ENCODE measurements at regions not wholly inside any gene's neighbourhood (a gene's known extent, or its start where the extent isn't known, plus 50 kb on each side); places are given as distances from the start of the nearest gene placed in this dataset.

GRCh38 chr3:30166535-30166934, 439.9 kb upstream of the TGFBR2 start:
- dilution Hi-C loops (cut with HindIII; ENCODE audit: low sequenced_read_pairs, unreplicated experiment) = no loop called here
- ChIA-PET POLR2A (ENCODE audit: unreplicated experiment) (no interaction called here), CTCF (interaction anchor here (1.6 kb wide), 1 partner anchor 8 kb away, joined by 7 read pairs; no protein-coding TSS in a partner anchor)
- in situ Hi-C loops (cut with MboI; ENCODE audit: low sequenced_read_pairs) = no loop called here
- Histone ChIP-seq H3K9me1 (ENCODE audit: insufficient read depth, low read length) (no peaks in the 10 kb centered on the region), H3K23ac (ENCODE audit: low read depth, low read length) (no peak overlapping the region), H2AK5ac (ENCODE audit: low read depth, low read length) (no peak overlapping the region), H3K4me1 (ENCODE audit: control insufficient read depth, insufficient read depth, low read length) (peaks cover 1% of the 10 kb centered on the region; the same call in 1 of the 2 replicates), H3K79me1 (ENCODE audit: low read depth in 1 of 2, low read length in 2 of 2) (no peaks in the 10 kb centered on the region), H2BK20ac (ENCODE audit: low read depth, low read length) (no peak overlapping the region), H3K27ac (ENCODE audit: insufficient read depth, low read length) (no peak overlapping the region), H2AFZ (replicated peaks; ENCODE audit: low read length, poor library complexity) (no peak overlapping the region), H3K4me2 (ENCODE audit: low read depth, low read length) (no peak overlapping the region), H3K4me3 (ENCODE audit: insufficient read depth, low read depth, low read length) (no peak overlapping the region), H3K27me3 (ENCODE audit: control insufficient read depth, insufficient read depth, low read length) (no peaks in the 10 kb centered on the region), H3K14ac (replicated peaks; ENCODE audit: low read depth, low read length) (no peak overlapping the region), H2AK9ac (replicated peaks; ENCODE audit: low read depth, low read length, poor library complexity) (no peak overlapping the region), H3K9me3 (ENCODE audit: control insufficient read depth, insufficient read depth, low read length) (no peaks in the 10 kb centered on the region), H3K9ac (ENCODE audit: low read depth, low read length) (no peak overlapping the region), H3K4ac (ENCODE audit: low read depth, low read length) (no peak overlapping the region), H4K8ac (ENCODE audit: low read depth in 2 of 2, low read length in 2 of 2) (no peak overlapping the region), H2BK5ac (ENCODE audit: low read depth, low read length, poor library complexity, severe bottlenecking) (no peak overlapping the region), H4K91ac (ENCODE audit: insufficient read depth, low read depth, low read length) (no peak overlapping the region), H2BK120ac (ENCODE audit: low read depth, low read length) (no peak overlapping the region), H3K36me3 (ENCODE audit: control insufficient read depth, insufficient read depth, low read length) (no peaks in the 10 kb centered on the region), H4K20me1 (ENCODE audit: insufficient read depth, low read length) (no peaks in the 10 kb centered on the region), H4K5ac (ENCODE audit: low read depth, low read length) (no peak overlapping the region), H3K18ac (ENCODE audit: low read depth, low read length) (no peak overlapping the region), H3K56ac (ENCODE audit: extremely low read depth, insufficient read depth, low read length) (no peak overlapping the region), H2BK15ac (ENCODE audit: low read depth, low read length) (no peak overlapping the region)
- TF ChIP-seq CHD1 (IDR thresholded peaks at IDR 0.05; ENCODE audit: low read depth, low read length) (no peak), ELK1 (IDR thresholded peaks at IDR 0.05; ENCODE audit: borderline replicate concordance, low read depth, low read length) (no peak), MAZ (IDR thresholded peaks at IDR 0.05; ENCODE audit: borderline replicate concordance, low read depth, low read length) (no peak), POLR2A (IDR thresholded peaks at IDR 0.05; ENCODE audit: low read depth, low read length) (no peak), CTCF (conservative IDR thresholded peaks at IDR 0.05; ENCODE audit: low read depth, low read length) (no peak), RAD21 (IDR thresholded peaks at IDR 0.05; ENCODE audit: low read length) (no peak), NFE2L2 (IDR thresholded peaks at IDR 0.05; ENCODE audit: low read depth, low read length) (no peak), RCOR1 (IDR thresholded peaks at IDR 0.05; ENCODE audit: insufficient replicate concordance, low read length) (no peak), CEBPB (IDR thresholded peaks at IDR 0.05; ENCODE audit: low read depth, low read length) (no peak), FOS (IDR thresholded peaks at IDR 0.05; ENCODE audit: low read depth, low read length) (no peak), MXI1 (IDR thresholded peaks at IDR 0.05; ENCODE audit: borderline replicate concordance, low read depth, low read length) (no peak)
- WGBS, 2 experiments (ENCODE audit: extremely low coverage in 2 of 2, insufficient read length in 1 of 2) = no CpG with 5 or more reads among the region's 4 CpGs
- no peak for ATAC-seq (ENCODE audit: low read depth)
- intact Hi-C loops (cut with micrococcal nuclease) = no loop called here
- no TSS peak for BruUV-seq (replicated peaks)
- no peak for DNase-seq

Measured in IMR-90 (cell line).